ENCODE measurements at regions not wholly inside any gene's neighbourhood (a gene's known extent, or its start where the extent isn't known, plus 50 kb on each side); places are given as distances from the start of the nearest gene placed in this dataset.

DNA sequence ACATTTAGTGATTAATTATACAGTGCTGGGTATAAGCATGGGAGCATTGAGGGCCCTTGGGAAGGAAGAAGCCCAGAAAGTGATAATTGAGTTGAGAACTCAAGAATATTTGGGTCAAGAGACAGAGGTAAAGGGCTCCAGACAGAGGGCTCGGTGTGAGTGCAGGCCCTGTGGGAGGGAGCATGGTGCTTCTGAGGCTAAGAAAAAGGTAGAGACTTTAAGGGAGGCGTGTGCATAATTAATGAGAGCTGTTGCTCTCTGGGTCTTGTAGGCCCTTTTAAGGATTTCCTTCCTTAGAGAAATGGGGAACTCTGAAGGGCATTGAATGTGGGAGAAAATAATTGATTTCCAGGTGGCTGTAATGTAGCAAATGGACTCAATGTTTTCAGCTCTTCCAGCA lies 735.0 kb upstream of the POU3F3 start:
- TF ChIP-seq ZNF225 (CRISPR knock-in tag; IDR thresholded peaks at IDR 0.05) (no peak), ZNF317 (CRISPR knock-in tag; IDR thresholded peaks at IDR 0.05) (no peak), MAFK (conservative IDR thresholded peaks at IDR 0.05 in 1 of 2, IDR thresholded peaks at IDR 0.05 in 1 of 2; ENCODE audit: low read length in 2 of 2) (no peak), GABPB1 (CRISPR knock-in tag; IDR thresholded peaks at IDR 0.05) (no peak), NPAS2 (CRISPR knock-in tag; IDR thresholded peaks at IDR 0.05; ENCODE audit: borderline replicate concordance) (no peak), ZSCAN29 (CRISPR knock-in tag; conservative IDR thresholded peaks at IDR 0.05) (no peak), NR3C1 (CRISPR knock-in tag; IDR thresholded peaks at IDR 0.05) (no peak), TP53 (CRISPR knock-in tag; conservative IDR thresholded peaks at IDR 0.05) (no peak), NCOA2 (CRISPR knock-in tag; IDR thresholded peaks at IDR 0.05) (no peak)
- TF ChIP-seq, protein P1, sequence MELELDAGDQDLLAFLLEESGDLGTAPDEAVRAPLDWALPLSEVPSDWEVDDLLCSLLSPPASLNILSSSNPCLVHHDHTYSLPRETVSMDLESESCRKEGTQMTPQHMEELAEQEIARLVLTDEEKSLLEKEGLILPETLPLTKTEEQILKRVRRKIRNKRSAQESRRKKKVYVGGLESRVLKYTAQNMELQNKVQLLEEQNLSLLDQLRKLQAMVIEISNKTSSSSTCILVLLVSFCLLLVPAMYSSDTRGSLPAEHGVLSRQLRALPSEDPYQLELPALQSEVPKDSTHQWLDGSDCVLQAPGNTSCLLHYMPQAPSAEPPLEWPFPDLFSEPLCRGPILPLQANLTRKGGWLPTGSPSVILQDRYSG (CRISPR knock-in tag; IDR thresholded peaks at IDR 0.05), result no peak

Measured in HepG2 (cell line).